ENCODE measurements at regions not wholly inside any gene's neighbourhood (a gene's known extent, or its start where the extent isn't known, plus 50 kb on each side); places are given as distances from the start of the nearest gene placed in this dataset.

- Histone ChIP-seq H3K27ac (no peak overlapping the region), H3K4me3 (replicated peaks in 1 of 3) (no peak overlapping the region), H3K9me3 (no peaks in the 10 kb centered on the region), H3K27me3 (no peaks in the 10 kb centered on the region), H3K4me1 (peaks cover 3 to 12% of the 10 kb centered on the region in 2 donors), H3K36me3 (no peaks in the 10 kb centered on the region)
- TF ChIP-seq CTCF (IDR thresholded peaks at IDR 0.05) (no peak), POLR2A (IDR thresholded peaks at IDR 0.05) (no peak)
- WGBS, 2 donors: 85 to 90% methylated on average over 6 to 8 of the region's 11 CpGs
- no peak for DNase-seq
- intact Hi-C loops (cut with DNase I): no loop called here
Observed at GRCh38 chr14:104431929-104432541, 147.5 kb upstream of the C14orf180 start.

- intact Hi-C loops (cut with DNase I): no loop called here
- 94 to 95% methylated on average over 13 to 24 of the region's 27 CpGs for WGBS, 2 donors
- H3K4me3 ChIP-seq (replicated peaks in 1 of 3): no peak overlapping the region
- no peak overlapping the region for H3K27ac ChIP-seq
- TF ChIP-seq POLR2A (IDR thresholded peaks at IDR 0.05): no peak
- H3K27me3 ChIP-seq: no peaks in the 10 kb centered on the region
- H3K4me1 ChIP-seq: peaks cover 3 to 18% of the 10 kb centered on the region in 2 donors
- H3K9me3 ChIP-seq: no peaks in the 10 kb centered on the region
- no peak for DNase-seq
- no peaks in the 10 kb centered on the region for H3K36me3 ChIP-seq
Observed at GRCh38 chr14:104432611-104433231, 146.8 kb upstream of the C14orf180 start.

- Histone ChIP-seq H3K27me3 (no peaks in the 10 kb centered on the region), H3K27ac (no peak overlapping the region), H3K4me3 (replicated peaks in 1 of 3) (no peak overlapping the region), H3K36me3 (no peaks in the 10 kb centered on the region), H3K4me1 (peaks cover 3 to 18% of the 10 kb centered on the region in 2 donors), H3K9me3 (no peaks in the 10 kb centered on the region)
- DNase-seq: no peak
- WGBS, 2 donors: 87 to 92% methylated on average over 3 to 21 of the region's 29 CpGs
- TF ChIP-seq CTCF (IDR thresholded peaks at IDR 0.05) (no peak), POLR2A (IDR thresholded peaks at IDR 0.05) (no peak)
- intact Hi-C loops (cut with DNase I): no loop called here
Observed at GRCh38 chr14:104433401-104434213, 146.0 kb upstream of the C14orf180 start.

- Histone ChIP-seq H3K4me1 (peaks cover 3 to 18% of the 10 kb centered on the region in 2 donors), H3K9me3 (no peaks in the 10 kb centered on the region), H3K36me3 (no peaks in the 10 kb centered on the region), H3K27me3 (no peaks in the 10 kb centered on the region), H3K4me3 (replicated peaks in 1 of 3) (no peak overlapping the region), H3K27ac (no peak overlapping the region)
- WGBS, 2 donors: 87% methylated on average over 7 to 8 of the region's 13 CpGs
- DNase-seq: no peak
- intact Hi-C loops (cut with DNase I): no loop called here
- TF ChIP-seq POLR2A (IDR thresholded peaks at IDR 0.05) (no peak), CTCF (IDR thresholded peaks at IDR 0.05) (no peak)
Observed at GRCh38 chr14:104434214-104435076, 145.1 kb upstream of the C14orf180 start.
